ENCODE measurements at regions not wholly inside any gene's neighbourhood (a gene's known extent, or its start where the extent isn't known, plus 50 kb on each side); places are given as distances from the start of the nearest gene placed in this dataset.

DNA sequence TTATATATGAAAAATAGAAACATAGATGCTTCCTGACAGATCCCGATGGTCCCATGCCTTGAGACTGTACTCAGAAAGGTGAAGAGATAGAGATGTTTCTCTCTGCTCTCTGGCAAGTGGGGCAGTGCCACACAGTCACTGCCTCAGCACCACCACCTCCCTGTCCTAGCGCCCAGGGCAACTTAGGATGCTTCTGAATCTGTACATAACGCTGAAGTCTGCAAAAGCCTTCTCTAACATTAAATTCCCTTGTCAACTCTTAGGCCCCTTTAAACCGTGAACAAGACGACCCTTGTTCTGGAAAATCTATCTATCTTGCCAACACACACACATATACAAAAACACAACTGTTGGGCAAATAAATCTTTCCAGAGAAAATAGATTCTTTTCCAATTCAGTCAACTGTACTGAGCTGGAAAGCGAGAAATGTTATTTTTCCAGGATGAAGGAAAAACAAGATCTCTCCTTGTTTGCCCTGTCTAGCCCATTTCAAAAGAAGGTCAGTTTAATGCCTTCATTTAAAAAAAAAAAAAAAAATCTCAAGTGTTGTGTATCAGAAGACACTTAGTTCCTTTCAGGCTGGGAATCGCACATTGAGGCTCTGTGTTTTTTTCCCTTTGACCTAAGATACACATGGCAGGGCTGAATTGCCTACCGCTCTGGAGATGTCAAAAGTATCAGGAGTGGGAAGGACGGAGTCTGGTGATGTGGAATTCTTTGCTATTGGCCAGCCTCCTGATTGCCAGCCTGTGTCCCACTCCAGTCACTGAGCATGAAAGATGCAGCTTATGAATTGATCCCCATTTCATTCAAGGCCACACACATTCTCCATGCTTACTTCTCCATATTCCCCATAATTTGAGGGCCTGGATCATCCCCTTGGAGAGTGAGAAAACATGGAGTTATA, 241.4 kb downstream of the LACC1 start:
- TF ChIP-seq, protein P1, sequence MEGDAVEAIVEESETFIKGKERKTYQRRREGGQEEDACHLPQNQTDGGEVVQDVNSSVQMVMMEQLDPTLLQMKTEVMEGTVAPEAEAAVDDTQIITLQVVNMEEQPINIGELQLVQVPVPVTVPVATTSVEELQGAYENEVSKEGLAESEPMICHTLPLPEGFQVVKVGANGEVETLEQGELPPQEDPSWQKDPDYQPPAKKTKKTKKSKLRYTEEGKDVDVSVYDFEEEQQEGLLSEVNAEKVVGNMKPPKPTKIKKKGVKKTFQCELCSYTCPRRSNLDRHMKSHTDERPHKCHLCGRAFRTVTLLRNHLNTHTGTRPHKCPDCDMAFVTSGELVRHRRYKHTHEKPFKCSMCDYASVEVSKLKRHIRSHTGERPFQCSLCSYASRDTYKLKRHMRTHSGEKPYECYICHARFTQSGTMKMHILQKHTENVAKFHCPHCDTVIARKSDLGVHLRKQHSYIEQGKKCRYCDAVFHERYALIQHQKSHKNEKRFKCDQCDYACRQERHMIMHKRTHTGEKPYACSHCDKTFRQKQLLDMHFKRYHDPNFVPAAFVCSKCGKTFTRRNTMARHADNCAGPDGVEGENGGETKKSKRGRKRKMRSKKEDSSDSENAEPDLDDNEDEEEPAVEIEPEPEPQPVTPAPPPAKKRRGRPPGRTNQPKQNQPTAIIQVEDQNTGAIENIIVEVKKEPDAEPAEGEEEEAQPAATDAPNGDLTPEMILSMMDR (conservative IDR thresholded peaks at IDR 0.05; ENCODE audit: low read depth in 2 of 2), result no peak
- TF ChIP-seq ZNF331 (CRISPR knock-in tag; IDR thresholded peaks at IDR 0.05; ENCODE audit: low read depth) (no peak), POLR2AphosphoS5 (IDR thresholded peaks at IDR 0.05; ENCODE audit: low read depth) (no peak), CREB1 (CRISPR knock-in tag; IDR thresholded peaks at IDR 0.05; ENCODE audit: low read depth) (no peak), EZH2phosphoT487 (IDR thresholded peaks at IDR 0.05; ENCODE audit: unreplicated experiment) (no peak), EZH2 (IDR thresholded peaks at IDR 0.05; ENCODE audit: low read depth, unreplicated experiment) (no peak), JUNB (IDR thresholded peaks at IDR 0.05; ENCODE audit: unreplicated experiment) (no peak), STAT1 (IDR thresholded peaks at IDR 0.05; ENCODE audit: unreplicated experiment) (no peak), NANOG (IDR thresholded peaks at IDR 0.05; ENCODE audit: borderline replicate concordance) (no peak), ZNF114 (CRISPR knock-in tag; IDR thresholded peaks at IDR 0.05) (no peak)
- TF ChIP-seq, protein P2, sequence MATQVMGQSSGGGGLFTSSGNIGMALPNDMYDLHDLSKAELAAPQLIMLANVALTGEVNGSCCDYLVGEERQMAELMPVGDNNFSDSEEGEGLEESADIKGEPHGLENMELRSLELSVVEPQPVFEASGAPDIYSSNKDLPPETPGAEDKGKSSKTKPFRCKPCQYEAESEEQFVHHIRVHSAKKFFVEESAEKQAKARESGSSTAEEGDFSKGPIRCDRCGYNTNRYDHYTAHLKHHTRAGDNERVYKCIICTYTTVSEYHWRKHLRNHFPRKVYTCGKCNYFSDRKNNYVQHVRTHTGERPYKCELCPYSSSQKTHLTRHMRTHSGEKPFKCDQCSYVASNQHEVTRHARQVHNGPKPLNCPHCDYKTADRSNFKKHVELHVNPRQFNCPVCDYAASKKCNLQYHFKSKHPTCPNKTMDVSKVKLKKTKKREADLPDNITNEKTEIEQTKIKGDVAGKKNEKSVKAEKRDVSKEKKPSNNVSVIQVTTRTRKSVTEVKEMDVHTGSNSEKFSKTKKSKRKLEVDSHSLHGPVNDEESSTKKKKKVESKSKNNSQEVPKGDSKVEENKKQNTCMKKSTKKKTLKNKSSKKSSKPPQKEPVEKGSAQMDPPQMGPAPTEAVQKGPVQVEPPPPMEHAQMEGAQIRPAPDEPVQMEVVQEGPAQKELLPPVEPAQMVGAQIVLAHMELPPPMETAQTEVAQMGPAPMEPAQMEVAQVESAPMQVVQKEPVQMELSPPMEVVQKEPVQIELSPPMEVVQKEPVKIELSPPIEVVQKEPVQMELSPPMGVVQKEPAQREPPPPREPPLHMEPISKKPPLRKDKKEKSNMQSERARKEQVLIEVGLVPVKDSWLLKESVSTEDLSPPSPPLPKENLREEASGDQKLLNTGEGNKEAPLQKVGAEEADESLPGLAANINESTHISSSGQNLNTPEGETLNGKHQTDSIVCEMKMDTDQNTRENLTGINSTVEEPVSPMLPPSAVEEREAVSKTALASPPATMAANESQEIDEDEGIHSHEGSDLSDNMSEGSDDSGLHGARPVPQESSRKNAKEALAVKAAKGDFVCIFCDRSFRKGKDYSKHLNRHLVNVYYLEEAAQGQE (IDR thresholded peaks at IDR 0.05; ENCODE audit: unreplicated experiment), result no peak
- TF ChIP-seq, protein P3, sequence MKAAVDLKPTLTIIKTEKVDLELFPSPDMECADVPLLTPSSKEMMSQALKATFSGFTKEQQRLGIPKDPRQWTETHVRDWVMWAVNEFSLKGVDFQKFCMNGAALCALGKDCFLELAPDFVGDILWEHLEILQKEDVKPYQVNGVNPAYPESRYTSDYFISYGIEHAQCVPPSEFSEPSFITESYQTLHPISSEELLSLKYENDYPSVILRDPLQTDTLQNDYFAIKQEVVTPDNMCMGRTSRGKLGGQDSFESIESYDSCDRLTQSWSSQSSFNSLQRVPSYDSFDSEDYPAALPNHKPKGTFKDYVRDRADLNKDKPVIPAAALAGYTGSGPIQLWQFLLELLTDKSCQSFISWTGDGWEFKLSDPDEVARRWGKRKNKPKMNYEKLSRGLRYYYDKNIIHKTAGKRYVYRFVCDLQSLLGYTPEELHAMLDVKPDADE (IDR thresholded peaks at IDR 0.05), result no peak
